Neuronal stem cell (in vitro differentiated cells): ENCODE measurements at regions not wholly inside any gene's neighbourhood (a gene's known extent, or its start where the extent isn't known, plus 50 kb on each side); places are given as distances from the start of the nearest gene placed in this dataset.

Experiments
- DNase-seq: peaks from one replicate; pipeline ENCODE4 v3.0.0-alpha.2; 2013; ENCODE audit warnings: low spot score
- H2AFZ ChIP-seq: one replicate; pipeline ENCODE4 v1.6.1; 2013; ENCODE audit warnings: mild to moderate bottlenecking, low read length, inconsistent platforms
- H2AK5ac ChIP-seq: 2 replicates; pipeline ENCODE4 v1.6.1; 2013; ENCODE audit warnings: low read depth, mild to moderate bottlenecking, inconsistent platforms, low read length, moderate library complexity, mixed read lengths
- H2BK120ac ChIP-seq: 2 replicates; pipeline ENCODE4 v1.6.1; 2013; ENCODE audit warnings: low read depth, mild to moderate bottlenecking, inconsistent platforms, low read length, moderate library complexity, mixed read lengths
- H2BK12ac ChIP-seq: one replicate; pipeline ENCODE4 v1.6.1; 2013; ENCODE audit warnings: low read length, inconsistent platforms
- H2BK15ac ChIP-seq: 2 replicates; pipeline ENCODE4 v1.6.1; 2013; ENCODE audit warnings: mild to moderate bottlenecking, low read length, inconsistent platforms, mixed read lengths
- H2BK5ac ChIP-seq: one replicate; pipeline ENCODE4 v1.6.1; 2013; ENCODE audit warnings: inconsistent platforms, mild to moderate bottlenecking, low read length, moderate library complexity
- H3K14ac ChIP-seq: one replicate; pipeline ENCODE4 v1.6.1; 2013; ENCODE audit warnings: low read length, inconsistent platforms
- H3K18ac ChIP-seq: 2 replicates; pipeline ENCODE4 v1.6.1; 2013; ENCODE audit warnings: low read length, inconsistent platforms
- H3K23ac ChIP-seq: 2 replicates; pipeline ENCODE4 v1.6.1; 2013; ENCODE audit warnings: low read depth, mild to moderate bottlenecking, mixed read lengths, low read length, inconsistent platforms; ENCODE audit not compliant: poor library complexity
- H3K27ac ChIP-seq: replicated peaks from 3 replicates; pipeline ENCODE4 v1.5.1; 2013; ENCODE audit warnings: low read length, inconsistent platforms
- H3K27me3 ChIP-seq, 3 experiments: 2 replicates each; pipeline ENCODE4 v1.6.1; 2013; ENCODE audit warnings: low read length in 3 of 3, mild to moderate bottlenecking in 2 of 3, inconsistent platforms in 1 of 3, low read depth in 1 of 3, mixed read lengths in 1 of 3, moderate library complexity in 1 of 3; ENCODE audit not compliant: control insufficient read depth in 3 of 3, insufficient read depth in 3 of 3
- H3K36me3 ChIP-seq, 2 donors: replicated peaks in 1 of 2; 2 replicates each; pipeline ENCODE4 v1.6.1; 2013; ENCODE audit warnings: low read length in 2 of 2; ENCODE audit not compliant: control insufficient read depth in 2 of 2, insufficient read depth in 2 of 2
- H3K4ac ChIP-seq: 2 replicates; pipeline ENCODE4 v1.6.1; 2013; ENCODE audit warnings: inconsistent platforms, mild to moderate bottlenecking, low read length, moderate library complexity
- H3K4me1 ChIP-seq, 2 donors: 1 replicate in 1 of 2; 2 replicates in 1 of 2; pipeline ENCODE4 v1.6.1; 2013; ENCODE audit warnings: low read length in 2 of 2, low read depth in 1 of 2; ENCODE audit not compliant: control insufficient read depth in 2 of 2, insufficient read depth in 1 of 2
- H3K4me2 ChIP-seq: one replicate; pipeline ENCODE4 v1.6.1; 2013; ENCODE audit warnings: mild to moderate bottlenecking, low read length, inconsistent platforms; ENCODE audit not compliant: insufficient read depth, poor library complexity, severe bottlenecking
- H3K4me3 ChIP-seq, 2 donors: 2 replicates each; pipeline ENCODE4 v1.5.1; 2013; ENCODE audit warnings: low read length in 2 of 2, mild to moderate bottlenecking in 2 of 2, inconsistent platforms in 1 of 2, moderate library complexity in 1 of 2
- H3K79me1 ChIP-seq: one replicate; pipeline ENCODE4 v1.6.1; 2013; ENCODE audit warnings: low read depth, mild to moderate bottlenecking, inconsistent platforms, low read length, moderate library complexity
- H3K9ac ChIP-seq: one replicate; pipeline ENCODE4 v1.6.1; 2013; ENCODE audit warnings: mild to moderate bottlenecking, low read depth, low read length, inconsistent platforms; ENCODE audit not compliant: poor library complexity
- H3K9me3 ChIP-seq, 2 donors: replicated peaks in 1 of 2; 2 replicates each; pipeline versions ENCODE3 to v1.6.1; 2013; ENCODE audit warnings: low read length in 2 of 2, mild to moderate bottlenecking in 2 of 2, inconsistent platforms in 1 of 2, low read depth in 1 of 2, mixed read lengths in 1 of 2, moderate library complexity in 1 of 2; ENCODE audit not compliant: control insufficient read depth in 2 of 2, insufficient read depth in 1 of 2
- H4K8ac ChIP-seq: one replicate; pipeline ENCODE4 v1.6.1; 2013; ENCODE audit warnings: low read depth, mild to moderate bottlenecking, inconsistent platforms, low read length, moderate library complexity
- H4K91ac ChIP-seq: one replicate; pipeline ENCODE4 v1.6.1; 2013; ENCODE audit warnings: low read length, low read depth, mild to moderate bottlenecking, inconsistent platforms; ENCODE audit not compliant: poor library complexity
- WGBS, 2 donors: extraction: QIAGEN DNeasy Blood & Tissue Kit; methylation state at CpG; one replicate each; pipeline ENCODE4 v1.1.7; 2013; ENCODE audit warnings: missing lambda C conversion rate in 2 of 2, mixed read lengths in 1 of 2; ENCODE audit not compliant: insufficient read length in 2 of 2, insufficient replicate concordance in 1 of 2; ENCODE audit errors: extremely low coverage in 2 of 2; 5-methylcytosine and 5-hydroxymethylcytosine counted together

DNA sequence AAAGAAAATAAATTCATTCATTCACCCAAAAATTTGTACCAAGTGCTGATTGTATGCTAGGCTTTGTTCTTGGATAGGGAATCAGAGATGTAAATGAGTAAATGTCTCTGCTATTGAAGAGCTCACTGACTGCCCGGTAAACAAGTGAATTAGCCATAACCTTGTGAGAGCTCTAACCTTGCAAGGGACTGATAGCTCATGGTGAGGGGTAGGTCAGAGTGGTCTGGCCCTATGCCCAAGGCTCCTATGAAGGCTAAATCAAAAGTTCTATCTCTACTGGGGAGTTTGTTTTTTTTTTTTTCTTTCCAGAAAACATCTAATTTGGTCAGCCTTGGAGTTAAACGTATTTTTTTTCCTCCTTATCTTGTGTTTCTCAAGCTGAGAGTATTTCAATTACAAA lies 172.8 kb upstream of the CDH11 start:
- Histone ChIP-seq H3K18ac (no peak overlapping the region), H2BK120ac (no peak overlapping the region), H3K27me3 (no peaks in the 10 kb centered on the region), H3K9ac (no peak overlapping the region), H3K9me3 (no peaks in the 10 kb centered on the region), H3K14ac (no peak overlapping the region), H3K4me2 (no peak overlapping the region), H3K23ac (no peak overlapping the region), H3K4me3 (no peak overlapping the region), H4K91ac (no peak overlapping the region), H2AK5ac (no peak overlapping the region), H2BK15ac (no peak overlapping the region), H2AFZ (no peak overlapping the region), H2BK5ac (no peak overlapping the region), H4K8ac (no peak overlapping the region), H3K79me1 (no peaks in the 10 kb centered on the region), H3K36me3 (no peaks in the 10 kb centered on the region), H3K4ac (no peak overlapping the region), H2BK12ac (no peak overlapping the region), H3K4me1 (peaks cover 0 to 4% of the 10 kb centered on the region in 2 donors), H3K27ac (no peak overlapping the region)
- WGBS, 2 donors: no CpG with 5 or more reads among the region's 2 CpGs
- DNase-seq: no peak

DNA sequence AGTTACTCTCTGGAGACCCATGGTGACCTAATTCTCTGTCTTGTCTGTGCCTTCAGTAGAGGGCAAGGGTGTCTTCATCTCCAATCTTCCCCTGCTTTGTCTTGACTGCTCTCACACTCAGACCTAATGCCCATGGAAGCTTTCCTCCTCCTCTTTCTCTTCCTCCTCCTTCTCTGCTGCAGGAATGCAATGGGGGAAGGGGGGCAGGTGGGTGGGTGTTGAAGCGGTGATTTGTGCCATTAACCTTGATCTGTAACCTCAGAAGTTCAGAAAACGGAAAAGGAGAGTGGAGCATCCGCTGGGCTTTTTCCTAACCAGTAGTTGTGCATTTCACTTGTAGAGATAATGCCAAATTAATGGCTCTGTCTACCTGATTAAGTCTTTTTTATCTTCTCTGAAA lies 172.3 kb upstream of the CDH11 start:
- Histone ChIP-seq H2BK15ac (no peak overlapping the region), H2BK5ac (no peak overlapping the region), H3K23ac (no peak overlapping the region), H4K91ac (no peak overlapping the region), H3K36me3 (no peaks in the 10 kb centered on the region), H2AFZ (no peak overlapping the region), H3K9me3 (no peaks in the 10 kb centered on the region), H3K4me2 (no peak overlapping the region), H3K18ac (no peak overlapping the region), H4K8ac (no peak overlapping the region), H2BK120ac (no peak overlapping the region), H3K4me3 (no peak overlapping the region), H3K27ac (no peak overlapping the region), H3K9ac (no peak overlapping the region), H3K27me3 (no peaks in the 10 kb centered on the region), H3K4ac (no peak overlapping the region), H3K14ac (no peak overlapping the region), H2BK12ac (no peak overlapping the region), H3K79me1 (no peaks in the 10 kb centered on the region), H2AK5ac (no peak overlapping the region), H3K4me1 (peaks cover 0 to 4% of the 10 kb centered on the region in 2 donors)
- no peak for DNase-seq
- WGBS, 2 donors: no CpG with 5 or more reads among the region's 3 CpGs

GRCh38 chr16:65289022-65289421 lies 167.2 kb upstream of the CDH11 start:
- no peaks in the 10 kb centered on the region for H3K36me3 ChIP-seq
- H4K8ac ChIP-seq: no peak overlapping the region
- no peak overlapping the region for H3K4me2 ChIP-seq
- no CpG with 5 or more reads among the region's 4 CpGs for WGBS, 2 donors
- H4K91ac ChIP-seq: no peak overlapping the region
- no peaks in the 10 kb centered on the region for H3K79me1 ChIP-seq
- H3K18ac ChIP-seq: no peak overlapping the region
- H2BK5ac ChIP-seq: no peak overlapping the region
- no peak overlapping the region for H2AFZ ChIP-seq
- H2BK12ac ChIP-seq: no peak overlapping the region
- no peak overlapping the region for H3K4me3 ChIP-seq
- no peak overlapping the region for H2BK15ac ChIP-seq
- no peak overlapping the region for H3K9ac ChIP-seq
- no peak overlapping the region for H3K14ac ChIP-seq
- H3K23ac ChIP-seq: no peak overlapping the region
- peaks cover 0 to 6% of the 10 kb centered on the region in 2 donors for H3K4me1 ChIP-seq
- H3K9me3 ChIP-seq: no peaks in the 10 kb centered on the region
- no peak overlapping the region for H2AK5ac ChIP-seq
- H3K4ac ChIP-seq: no peak overlapping the region
- H3K27ac ChIP-seq: no peak overlapping the region
- no peak for DNase-seq
- H3K27me3 ChIP-seq: no peaks in the 10 kb centered on the region
- H2BK120ac ChIP-seq: no peak overlapping the region

- Histone ChIP-seq H2BK12ac (no peak overlapping the region), H3K27ac (no peak overlapping the region), H3K4ac (no peak overlapping the region), H3K18ac (no peak overlapping the region), H2BK120ac (no peak overlapping the region), H2BK15ac (no peak overlapping the region), H3K4me1 (peaks cover 0 to 10% of the 10 kb centered on the region in 2 donors), H3K4me2 (no peak overlapping the region), H3K79me1 (no peaks in the 10 kb centered on the region), H3K4me3 (no peak overlapping the region), H3K9ac (no peak overlapping the region), H3K23ac (no peak overlapping the region), H4K8ac (no peak overlapping the region), H2AK5ac (no peak overlapping the region), H3K27me3 (no peaks in the 10 kb centered on the region), H3K36me3 (no peaks in the 10 kb centered on the region), H2AFZ (no peak overlapping the region), H4K91ac (no peak overlapping the region), H2BK5ac (no peak overlapping the region), H3K14ac (no peak overlapping the region), H3K9me3 (no peaks in the 10 kb centered on the region)
- WGBS, 2 donors: no CpG with 5 or more reads among the region's 2 CpGs
- no peak for DNase-seq
Observed at GRCh38 chr16:65287307-65287706, 165.4 kb upstream of the CDH11 start.
